Activated CD8-positive, alpha-beta memory T cell treated with anti-CD3 and anti-CD28 coated beads for 48 hours (primary cell): ENCODE measurements at regions not wholly inside any gene's neighbourhood (a gene's known extent, or its start where the extent isn't known, plus 50 kb on each side); places are given as distances from the start of the nearest gene placed in this dataset.

Experiments
- DNase-seq, 3 experiments: peaks; one replicate each; pipeline ENCODE4 v3.0.0-alpha.2; 2020; ENCODE audit warnings: low read depth in 2 of 3, low spot score in 2 of 3

- no peak for DNase-seq
These were observed 210.9 kb upstream of the GGTLC1 start for GRCh38 chr20:24199501-24199900.

GRCh38 chr20:24194143-24194542, 205.6 kb upstream of the GGTLC1 start:
- no peak for DNase-seq

- no peak for DNase-seq
These were observed 202.3 kb upstream of the GGTLC1 start for GRCh38 chr20:24190905-24191304.

- no peak for DNase-seq
These were observed 197.2 kb upstream of the GGTLC1 start for GRCh38 chr20:24185791-24186190.

GRCh38 chr20:24181151-24181550, 192.6 kb upstream of the GGTLC1 start:
- DNase-seq = no peak

GRCh38 chr20:24169256-24169655, 180.7 kb upstream of the GGTLC1 start:
- no peak for DNase-seq

- no peak for DNase-seq
These were observed 177.8 kb upstream of the GGTLC1 start for GRCh38 chr20:24166412-24166811.

GRCh38 chr20:24166123-24166381, 177.5 kb upstream of the GGTLC1 start:
- no peak for DNase-seq

- DNase-seq = no peak
These were observed 176.9 kb upstream of the GGTLC1 start for GRCh38 chr20:24165301-24166122.

GRCh38 chr20:24164360-24164759, 175.8 kb upstream of the GGTLC1 start:
- DNase-seq = no peak

- no peak for DNase-seq
These were observed 174.9 kb upstream of the GGTLC1 start for GRCh38 chr20:24163506-24163905.

GRCh38 chr20:24160563-24161281, 172.1 kb upstream of the GGTLC1 start:
- no peak for DNase-seq

- no peak for DNase-seq
These were observed 169.7 kb upstream of the GGTLC1 start for GRCh38 chr20:24158281-24158680.

GRCh38 chr20:24157213-24157612, 168.6 kb upstream of the GGTLC1 start:
- DNase-seq = peak in 1 of 3 experiments; percentile 4

GRCh38 chr20:24153101-24154040, 164.8 kb upstream of the GGTLC1 start:
- DNase-seq = no peak

GRCh38 chr20:24151621-24152294, 163.2 kb upstream of the GGTLC1 start:
- DNase-seq = no peak

GRCh38 chr20:24150406-24150805, 161.8 kb upstream of the GGTLC1 start:
- DNase-seq = no peak

GRCh38 chr20:24149881-24150307, 161.3 kb upstream of the GGTLC1 start:
- no peak for DNase-seq

- DNase-seq = no peak
These were observed 160.6 kb upstream of the GGTLC1 start for GRCh38 chr20:24149175-24149574.

GRCh38 chr20:24148372-24148771, 159.8 kb upstream of the GGTLC1 start:
- DNase-seq = peak in 1 of 3 experiments; percentile 3

GRCh38 chr20:24147961-24148360, 159.4 kb upstream of the GGTLC1 start:
- DNase-seq = no peak
